ENCODE measurements at regions not wholly inside any gene's neighbourhood (a gene's known extent, or its start where the extent isn't known, plus 50 kb on each side); places are given as distances from the start of the nearest gene placed in this dataset.
"Not testable (repeated sequence)": the region's sequence is repeated elsewhere in the genome, so short reads cannot be mapped to it uniquely, and the experiment has no call there.

DNA sequence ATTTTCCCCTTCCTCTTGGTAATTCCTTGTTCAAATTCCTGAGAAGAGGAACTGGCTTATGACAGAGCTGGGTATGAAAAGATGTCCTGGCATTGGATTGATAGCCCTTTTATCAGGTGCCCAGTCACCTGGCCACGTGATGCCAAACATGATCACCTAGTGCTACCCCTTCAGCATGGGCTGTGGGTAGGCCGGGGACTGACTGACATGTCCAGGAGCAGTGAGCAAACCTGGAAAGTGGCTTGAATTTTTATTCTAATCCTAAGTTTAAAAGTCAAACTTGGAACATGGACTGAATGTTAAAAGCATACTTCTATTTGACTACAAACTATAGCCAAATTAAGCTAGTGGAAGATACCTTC is 99.7 kb upstream of the CXCL13 start:
- TF ChIP-seq, protein P1, sequence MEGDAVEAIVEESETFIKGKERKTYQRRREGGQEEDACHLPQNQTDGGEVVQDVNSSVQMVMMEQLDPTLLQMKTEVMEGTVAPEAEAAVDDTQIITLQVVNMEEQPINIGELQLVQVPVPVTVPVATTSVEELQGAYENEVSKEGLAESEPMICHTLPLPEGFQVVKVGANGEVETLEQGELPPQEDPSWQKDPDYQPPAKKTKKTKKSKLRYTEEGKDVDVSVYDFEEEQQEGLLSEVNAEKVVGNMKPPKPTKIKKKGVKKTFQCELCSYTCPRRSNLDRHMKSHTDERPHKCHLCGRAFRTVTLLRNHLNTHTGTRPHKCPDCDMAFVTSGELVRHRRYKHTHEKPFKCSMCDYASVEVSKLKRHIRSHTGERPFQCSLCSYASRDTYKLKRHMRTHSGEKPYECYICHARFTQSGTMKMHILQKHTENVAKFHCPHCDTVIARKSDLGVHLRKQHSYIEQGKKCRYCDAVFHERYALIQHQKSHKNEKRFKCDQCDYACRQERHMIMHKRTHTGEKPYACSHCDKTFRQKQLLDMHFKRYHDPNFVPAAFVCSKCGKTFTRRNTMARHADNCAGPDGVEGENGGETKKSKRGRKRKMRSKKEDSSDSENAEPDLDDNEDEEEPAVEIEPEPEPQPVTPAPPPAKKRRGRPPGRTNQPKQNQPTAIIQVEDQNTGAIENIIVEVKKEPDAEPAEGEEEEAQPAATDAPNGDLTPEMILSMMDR (conservative IDR thresholded peaks at IDR 0.05; ENCODE audit: low read depth, low read length), result no peak
- no peak for DNase-seq (ENCODE audit: low read depth)
- H3K4me3 ChIP-seq (ENCODE audit: low read depth, low read length), result no peak overlapping the region

GRCh38 chr4:77510367-77510766 is 95.3 kb upstream of the CXCL13 start:
- TF ChIP-seq, protein P1 (conservative IDR thresholded peaks at IDR 0.05; ENCODE audit: low read depth, low read length), result no peak
- H3K4me3 ChIP-seq (ENCODE audit: low read depth, low read length), result no peak overlapping the region
- no peak for DNase-seq (ENCODE audit: low read depth)

GRCh38 chr4:77525538-77525937 is 80.1 kb upstream of the CXCL13 start:
- TF ChIP-seq, protein P1 (conservative IDR thresholded peaks at IDR 0.05; ENCODE audit: low read depth, low read length), result no peak
- DNase-seq (ENCODE audit: low read depth), result no peak
- no peak overlapping the region for H3K4me3 ChIP-seq (ENCODE audit: low read depth, low read length)

- not testable (repeated sequence) for H3K4me3 ChIP-seq (ENCODE audit: low read depth, low read length)
These were observed 77.7 kb upstream of the CXCL13 start for GRCh38 chr4:77527900-77528299.

DNA sequence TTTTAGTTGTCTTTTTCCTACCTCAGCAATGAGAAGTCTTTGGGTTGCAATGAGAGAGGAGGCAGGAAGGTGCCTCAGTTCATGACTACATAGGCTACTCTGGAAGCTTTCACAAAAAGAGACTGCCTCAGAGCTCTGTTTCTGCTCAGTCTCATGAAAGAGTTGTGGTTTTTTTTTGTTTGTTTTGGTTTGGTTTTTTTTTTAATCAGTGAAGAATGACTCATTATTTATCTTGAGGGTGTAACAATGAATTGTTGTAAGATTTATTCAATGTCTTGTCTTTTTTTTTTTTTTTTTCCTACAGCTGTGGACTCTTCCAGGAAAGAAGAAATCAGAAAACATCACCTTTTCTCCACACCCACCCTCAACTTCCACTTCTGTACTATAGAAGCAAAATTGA is 67.5 kb upstream of the CXCL13 start:
- H3K4me3 ChIP-seq (ENCODE audit: low read depth, low read length), result no peak overlapping the region
- DNase-seq (ENCODE audit: low read depth), result peak; percentile 59
- TF ChIP-seq, protein P1 (conservative IDR thresholded peaks at IDR 0.05; ENCODE audit: low read depth, low read length), result no peak

More at GRCh38 chr4:77527900-77528299, 77.7 kb upstream of the CXCL13 start:
- DNase-seq (ENCODE audit: low read depth), result not testable (repeated sequence)

DNA sequence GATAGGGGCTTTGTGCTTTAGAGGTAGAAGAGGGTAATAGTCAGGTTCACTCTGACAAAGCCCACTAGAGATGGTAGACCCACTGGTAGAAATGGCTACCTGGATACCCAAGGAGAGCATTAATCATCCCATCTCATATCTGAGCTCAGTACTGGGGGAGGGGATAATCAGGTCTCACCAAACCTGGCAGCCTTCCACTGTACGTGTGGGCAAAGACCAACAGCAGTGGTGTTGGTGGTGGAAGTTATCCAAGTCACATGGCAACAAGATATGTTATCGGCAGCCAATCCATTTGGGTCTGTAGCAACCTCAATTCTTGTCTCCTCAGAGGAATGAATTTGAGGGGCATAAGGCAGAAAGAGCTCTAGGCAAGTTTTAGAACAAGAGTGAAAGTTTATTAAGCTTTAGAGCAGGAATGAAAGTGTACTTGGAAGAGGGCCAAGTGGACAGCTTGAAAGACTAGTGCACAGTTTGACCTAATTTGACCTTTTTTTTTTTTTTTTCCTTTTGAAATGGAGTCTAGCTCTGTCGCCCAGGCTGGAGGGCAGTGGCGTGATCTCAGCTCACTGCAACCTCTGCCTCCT is 67.0 kb upstream of the CXCL13 start:
- no peak overlapping the region for H3K4me3 ChIP-seq (ENCODE audit: low read depth, low read length)
- DNase-seq (ENCODE audit: low read depth), result peak; percentile 56
- TF ChIP-seq, protein P1 (conservative IDR thresholded peaks at IDR 0.05; ENCODE audit: low read depth, low read length), result no peak
